ENCODE measurements at regions not wholly inside any gene's neighbourhood (a gene's known extent, or its start where the extent isn't known, plus 50 kb on each side); places are given as distances from the start of the nearest gene placed in this dataset.

GRCh38 chr1:181936768-181937581, 124.5 kb downstream of the ZNF648 start:
- TF ChIP-seq, protein P1, sequence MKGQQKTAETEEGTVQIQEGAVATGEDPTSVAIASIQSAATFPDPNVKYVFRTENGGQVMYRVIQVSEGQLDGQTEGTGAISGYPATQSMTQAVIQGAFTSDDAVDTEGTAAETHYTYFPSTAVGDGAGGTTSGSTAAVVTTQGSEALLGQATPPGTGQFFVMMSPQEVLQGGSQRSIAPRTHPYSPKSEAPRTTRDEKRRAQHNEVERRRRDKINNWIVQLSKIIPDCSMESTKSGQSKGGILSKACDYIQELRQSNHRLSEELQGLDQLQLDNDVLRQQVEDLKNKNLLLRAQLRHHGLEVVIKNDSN (IDR thresholded peaks at IDR 0.05), result no peak
- TF ChIP-seq TAF1 (IDR thresholded peaks at IDR 0.05; ENCODE audit: low read depth), result no peak
- TF ChIP-seq EP300 (IDR thresholded peaks at IDR 0.05; ENCODE audit: borderline replicate concordance), result no peak
- no peak for TF ChIP-seq CREB1 (IDR thresholded peaks at IDR 0.05; ENCODE audit: low read depth)
- TF ChIP-seq CEBPB (IDR thresholded peaks at IDR 0.05), result no peak
- TF ChIP-seq RAD21 (IDR thresholded peaks at IDR 0.05; ENCODE audit: low read depth), result peak; percentile 87
- TF ChIP-seq EGR1 (IDR thresholded peaks at IDR 0.05), result no peak
- TF ChIP-seq YY1 (IDR thresholded peaks at IDR 0.05; ENCODE audit: low read depth), result peak; percentile 74
- TF ChIP-seq ZBTB7A (IDR thresholded peaks at IDR 0.05; ENCODE audit: low read depth), result no peak
- TF ChIP-seq NFIC (IDR thresholded peaks at IDR 0.05), result no peak
- TF ChIP-seq, protein P2, sequence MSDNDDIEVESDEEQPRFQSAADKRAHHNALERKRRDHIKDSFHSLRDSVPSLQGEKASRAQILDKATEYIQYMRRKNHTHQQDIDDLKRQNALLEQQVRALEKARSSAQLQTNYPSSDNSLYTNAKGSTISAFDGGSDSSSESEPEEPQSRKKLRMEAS (IDR thresholded peaks at IDR 0.05), result no peak
- TF ChIP-seq REST (IDR thresholded peaks at IDR 0.05; ENCODE audit: low read depth), result no peak
- no peak for TF ChIP-seq FOXM1 (IDR thresholded peaks at IDR 0.05; ENCODE audit: borderline replicate concordance, low read depth)
- no peak for TF ChIP-seq TCF12 (IDR thresholded peaks at IDR 0.05; ENCODE audit: low read depth)

All from Ishikawa (cell line).